GM23248 (cell line): ENCODE measurements at regions not wholly inside any gene's neighbourhood (a gene's known extent, or its start where the extent isn't known, plus 50 kb on each side); places are given as distances from the start of the nearest gene placed in this dataset.

ENCODE experiments used
- DNase-seq: peaks from one replicate; pipeline ENCODE4 v3.0.0-alpha.2; 2015
- H2AFZ ChIP-seq: fragments of 200-600 bp; sonication (generic); 2 replicates; pipeline ENCODE4 v1.6.1; 2016; ENCODE audit warnings: antibody characterized with exemption
- H3F3A ChIP-seq: fragments of 200-600 bp; sonication (generic); 2 replicates; pipeline ENCODE4 v1.6.1; 2016; ENCODE audit warnings: mild to moderate bottlenecking, antibody characterized with exemption, mixed run types; ENCODE audit not compliant: insufficient read depth
- H3K27ac ChIP-seq: fragments of 200-600 bp; sonication (generic); 2 replicates; pipeline ENCODE4 v1.5.1; 2016; ENCODE audit warnings: mild to moderate bottlenecking
- H3K27me3 ChIP-seq: fragments of 200-600 bp; sonication (generic); replicated peaks from 2 replicates; pipeline ENCODE4 v1.6.1; 2016; ENCODE audit warnings: mild to moderate bottlenecking; ENCODE audit not compliant: insufficient read depth
- H3K36me3 ChIP-seq: fragments of 200-600 bp; sonication (generic); 2 replicates; pipeline ENCODE4 v1.6.1; 2016; ENCODE audit warnings: low read depth, mild to moderate bottlenecking
- H3K4me1 ChIP-seq: fragments of 200-600 bp; sonication (generic); 2 replicates; pipeline ENCODE4 v1.6.1; 2016; ENCODE audit warnings: mild to moderate bottlenecking; ENCODE audit not compliant: insufficient read depth
- H3K4me2 ChIP-seq: fragments of 200-600 bp; sonication (generic); one replicate; pipeline ENCODE4 v1.6.1; 2016; ENCODE audit warnings: mild to moderate bottlenecking; ENCODE audit not compliant: unreplicated experiment
- H3K4me3 ChIP-seq: fragments of 200-600 bp; sonication (generic); 2 replicates; pipeline ENCODE4 v1.5.1; 2016; ENCODE audit warnings: mild to moderate bottlenecking
- H3K79me2 ChIP-seq: fragments of 200-600 bp; sonication (generic); 2 replicates; pipeline ENCODE4 v1.6.1; 2016; ENCODE audit warnings: mild to moderate bottlenecking; ENCODE audit not compliant: insufficient read depth
- H3K9ac ChIP-seq: fragments of 200-600 bp; sonication (generic); 2 replicates; pipeline ENCODE4 v1.6.1; 2016; ENCODE audit warnings: mild to moderate bottlenecking
- H3K9me2 ChIP-seq: fragments of 200-600 bp; sonication (generic); 2 replicates; pipeline ENCODE4 v1.6.1; 2016; ENCODE audit warnings: mixed run types, mild to moderate bottlenecking, moderate library complexity; ENCODE audit not compliant: insufficient read depth
- H3K9me3 ChIP-seq: fragments of 200-600 bp; sonication (generic); one replicate; pipeline ENCODE4 v1.6.1; 2017; ENCODE audit warnings: low read depth
- H4K20me1 ChIP-seq: fragments of 200-600 bp; sonication (generic); 2 replicates; pipeline ENCODE4 v1.6.0; 2016; ENCODE audit not compliant: insufficient read depth
- EZH2 ChIP-seq: fragments of 200-600 bp; sonication (generic); IDR thresholded peaks from 2 replicates; pipeline ENCODE4 v1.6.1; 2018; ENCODE audit warnings: antibody characterized with exemption, mild to moderate bottlenecking; ENCODE audit not compliant: insufficient read depth, poor library complexity, severe bottlenecking
- EZH2phosphoT487 ChIP-seq: fragments of 200-600 bp; sonication (generic); IDR thresholded peaks from 2 replicates; pipeline ENCODE4 v1.6.1; 2018; ENCODE audit warnings: antibody characterized with exemption, moderate library complexity, mild to moderate bottlenecking, low read depth; ENCODE audit not compliant: insufficient read depth
- WGBS, 2 experiments: methylation state at CpG; one replicate each; pipeline ENCODE4 v1.1.6; 2015 to 2017; ENCODE audit warnings: low lambda C conversion rate in 2 of 2, low coverage in 1 of 2; ENCODE audit errors: missing lambda C conversion rate in 2 of 2; 5-methylcytosine and 5-hydroxymethylcytosine counted together
- in situ Hi-C: fragments of 300-500 bp; cut with MboI; formaldehyde crosslinking; loops from 2 replicates; pipeline ENCODE4 v1.15.0; 2020

DNA sequence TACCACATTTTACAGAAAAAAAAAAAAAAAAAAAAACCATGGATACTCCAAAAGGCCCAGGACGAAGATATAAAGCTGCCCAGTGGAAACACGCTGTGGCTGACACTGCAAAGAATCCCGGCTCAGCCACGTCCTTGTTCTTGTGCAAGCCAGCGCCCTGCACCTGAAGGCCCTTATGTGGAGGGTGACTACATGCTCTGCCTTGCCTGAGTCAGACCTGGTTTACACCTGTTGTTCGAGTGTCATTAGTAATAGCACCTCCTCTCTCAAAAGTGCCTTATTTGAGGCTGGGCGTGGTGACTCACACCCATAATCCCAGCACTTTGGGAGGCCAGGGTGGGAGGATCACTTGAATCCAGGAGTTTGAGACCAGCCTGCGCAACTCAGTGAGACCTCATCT is 54.3 kb upstream of the ZSWIM6 start:
- Histone ChIP-seq H2AFZ (peak overlapping the region; percentile 93; the same call in 1 of the 2 replicates), H3K27ac (no peak overlapping the region), H4K20me1 (no peaks in the 10 kb centered on the region), H3K4me2 (peak overlapping the region; percentile 88), H3K9me3 (no peaks in the 10 kb centered on the region), H3K9me2 (no peaks in the 10 kb centered on the region), H3K9ac (no peak overlapping the region), H3K79me2 (no peaks in the 10 kb centered on the region), H3K27me3 (no peaks in the 10 kb centered on the region), H3F3A (peaks cover 6% of the 10 kb centered on the region; the same call in 1 of the 2 replicates), H3K4me3 (0 out of 2 replicates have a peak overlapping the region, but pooled peaks have one; percentile 60), H3K36me3 (no peaks in the 10 kb centered on the region), H3K4me1 (peaks cover 34% of the 10 kb centered on the region)
- in situ Hi-C loops, result no loop called here
- DNase-seq, result no peak
- whole genome bisulfite sequencing, 2 experiments, result 97% methylated on average over 8 of the region's 8 CpGs
- no peak for TF ChIP-seq EZH2phosphoT487
- TF ChIP-seq EZH2, result no peak

DNA sequence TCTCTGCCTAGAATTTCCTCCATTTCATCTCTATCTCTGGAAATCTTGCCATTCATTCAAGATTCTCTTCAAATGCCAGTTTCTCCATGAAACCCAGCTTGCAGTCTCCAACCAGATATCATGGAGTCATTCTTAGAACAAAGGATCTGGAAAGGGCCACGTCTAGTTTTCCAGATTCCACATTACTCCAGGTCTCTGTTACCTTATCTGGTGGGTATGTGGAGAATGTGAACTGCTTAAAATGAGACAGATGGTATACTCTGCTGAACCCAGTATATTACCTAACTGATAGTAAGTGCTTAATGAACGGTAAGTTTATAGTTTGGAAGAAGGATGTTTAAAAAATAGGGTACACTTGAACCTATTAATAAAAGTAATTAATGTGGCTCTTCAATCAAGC is 52.3 kb upstream of the ZSWIM6 start:
- Histone ChIP-seq H3K4me1 (peaks cover 27% of the 10 kb centered on the region), H3K36me3 (no peaks in the 10 kb centered on the region), H3K9me3 (no peaks in the 10 kb centered on the region), H3K4me2 (peak overlapping the region; percentile 20), H3K27ac (no peak overlapping the region), H4K20me1 (no peaks in the 10 kb centered on the region), H3K27me3 (no peaks in the 10 kb centered on the region), H3K9me2 (no peaks in the 10 kb centered on the region), H2AFZ (no peak overlapping the region), H3K9ac (no peak overlapping the region), H3K4me3 (no peak overlapping the region), H3F3A (peaks cover 6% of the 10 kb centered on the region; the same call in 1 of the 2 replicates), H3K79me2 (no peaks in the 10 kb centered on the region)
- in situ Hi-C loops, result no loop called here
- 57 to 58% methylated on average over 2 of the region's 2 CpGs for WGBS, 2 experiments
- TF ChIP-seq EZH2 (no peak), EZH2phosphoT487 (no peak)
- no peak for DNase-seq

DNA sequence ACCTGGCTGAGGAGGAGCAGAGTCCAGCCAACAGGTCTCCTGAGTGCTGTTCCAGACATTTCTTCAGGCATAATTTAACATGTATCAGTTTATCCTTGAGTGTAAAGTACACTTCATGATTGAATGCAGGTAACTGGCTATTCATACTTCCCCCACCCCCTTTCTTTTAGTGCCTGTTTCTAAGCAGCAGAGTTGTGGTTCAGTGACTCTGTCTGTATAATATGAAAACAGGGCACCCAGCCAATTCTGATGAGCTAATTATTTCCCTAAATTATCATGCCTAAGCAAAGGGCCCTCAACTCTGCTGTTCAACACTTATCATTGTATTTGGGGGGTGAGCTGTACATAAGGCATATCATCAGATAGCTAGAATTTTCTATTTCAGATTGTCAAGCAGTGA is 51.9 kb upstream of the ZSWIM6 start:
- Histone ChIP-seq H3K9me3 (no peaks in the 10 kb centered on the region), H3K4me3 (no peak overlapping the region), H2AFZ (no peak overlapping the region), H3K4me1 (peaks cover 25% of the 10 kb centered on the region), H3F3A (peaks cover 6% of the 10 kb centered on the region; the same call in 1 of the 2 replicates), H3K36me3 (no peaks in the 10 kb centered on the region), H3K4me2 (peak overlapping the region; percentile 20), H3K9me2 (no peaks in the 10 kb centered on the region), H4K20me1 (no peaks in the 10 kb centered on the region), H3K27ac (no peak overlapping the region), H3K79me2 (no peaks in the 10 kb centered on the region), H3K27me3 (no peaks in the 10 kb centered on the region), H3K9ac (no peak overlapping the region)
- DNase-seq, result peak; percentile 91
- in situ Hi-C loops, result no loop called here
- no peak for TF ChIP-seq EZH2

DNA sequence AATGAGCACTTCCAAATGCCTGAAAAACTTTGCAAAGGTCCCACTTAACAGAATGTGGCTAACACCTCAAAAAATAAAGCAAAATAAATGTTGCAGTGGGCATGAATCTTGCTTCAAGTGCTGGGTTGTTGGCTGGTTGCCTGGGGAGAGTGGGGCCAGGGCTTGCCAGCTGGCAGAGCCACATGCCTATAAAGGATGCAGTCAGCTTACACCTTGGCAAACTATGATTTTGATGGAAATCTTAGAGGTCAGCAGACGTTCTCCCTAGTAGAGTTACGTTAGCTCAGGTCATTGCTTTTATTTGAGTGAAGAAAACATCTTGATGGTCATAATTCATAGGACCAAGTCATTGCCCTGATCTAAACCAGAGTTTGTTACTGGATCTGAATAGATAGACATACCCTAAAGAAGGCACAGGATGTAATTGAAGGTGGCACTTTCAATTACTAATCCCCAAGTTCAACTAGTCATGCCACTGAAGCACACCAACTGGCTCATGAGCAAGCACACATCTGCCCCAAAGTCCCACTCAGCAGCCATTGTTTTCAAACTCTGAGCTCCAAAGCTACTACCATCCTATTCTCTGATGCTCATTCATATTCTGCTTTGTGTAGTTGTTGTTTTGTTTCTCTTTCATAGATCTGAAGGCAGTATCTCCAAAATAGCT is 51.2 kb upstream of the ZSWIM6 start:
- Histone ChIP-seq H3K9me3 (no peaks in the 10 kb centered on the region), H3K4me3 (no peak overlapping the region), H3K36me3 (no peaks in the 10 kb centered on the region), H3K79me2 (no peaks in the 10 kb centered on the region), H3K9ac (no peak overlapping the region), H3K27me3 (no peaks in the 10 kb centered on the region), H4K20me1 (no peaks in the 10 kb centered on the region), H2AFZ (no peak overlapping the region), H3F3A (peaks cover 8% of the 10 kb centered on the region; the same call in 1 of the 2 replicates), H3K27ac (no peak overlapping the region), H3K9me2 (no peaks in the 10 kb centered on the region), H3K4me1 (peaks cover 21% of the 10 kb centered on the region), H3K4me2 (no peak overlapping the region)
- in situ Hi-C loops, result no loop called here
- 90 to 95% methylated on average over 2 of the region's 2 CpGs for WGBS, 2 experiments
- no peak for DNase-seq
- TF ChIP-seq EZH2phosphoT487 (no peak), EZH2 (no peak)

DNA sequence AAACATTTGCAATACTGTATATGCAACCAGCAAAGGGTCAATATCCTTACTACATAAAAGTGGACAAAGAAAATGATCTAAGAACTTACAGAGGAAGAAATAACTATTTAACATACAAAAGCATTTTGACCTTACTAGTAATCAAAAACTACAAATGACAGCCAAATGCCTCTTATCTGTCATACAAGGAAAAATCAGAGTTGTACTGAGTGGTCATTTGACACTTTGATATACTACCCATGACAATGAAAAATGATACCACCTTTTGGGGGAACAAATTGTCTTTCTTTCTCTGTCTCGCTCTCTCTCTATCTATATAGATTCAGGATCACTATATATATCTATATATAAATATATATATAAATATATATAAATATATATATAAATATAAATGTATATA is 50.4 kb upstream of the ZSWIM6 start:
- Histone ChIP-seq H3F3A (peaks cover 16% of the 10 kb centered on the region), H3K9me3 (no peaks in the 10 kb centered on the region), H4K20me1 (no peaks in the 10 kb centered on the region), H3K9ac (no peak overlapping the region), H3K36me3 (no peaks in the 10 kb centered on the region), H3K4me3 (no peak overlapping the region), H2AFZ (no peak overlapping the region), H3K27ac (no peak overlapping the region), H3K4me2 (no peak overlapping the region), H3K9me2 (no peaks in the 10 kb centered on the region), H3K4me1 (peaks cover 24% of the 10 kb centered on the region), H3K79me2 (no peaks in the 10 kb centered on the region), H3K27me3 (no peaks in the 10 kb centered on the region)
- no peak for DNase-seq
- TF ChIP-seq EZH2, result no peak
- TF ChIP-seq EZH2phosphoT487, result no peak
- 95 to 98% methylated on average over 1 of the region's 1 CpG for WGBS, 2 experiments
- in situ Hi-C loops, result no loop called here
